BE2C (cell line): ENCODE measurements at regions not wholly inside any gene's neighbourhood (a gene's known extent, or its start where the extent isn't known, plus 50 kb on each side); places are given as distances from the start of the nearest gene placed in this dataset.
"Not testable (repeated sequence)": the region's sequence is repeated elsewhere in the genome, so short reads cannot be mapped to it uniquely, and the experiment has no call there.

ENCODE experiments used
- DNase-seq: peaks from one replicate; pipeline ENCODE4 v3.0.0-alpha.2; 2020
- H3K27me3 ChIP-seq: fragments of 250-450 bp; sonication (Bioruptor Pico); 2 replicates; pipeline ENCODE4 v1.5.1; 2020; ENCODE audit warnings: mild to moderate bottlenecking
- H3K36me3 ChIP-seq: fragments of 250-450 bp; sonication (Bioruptor Pico); 2 replicates; pipeline ENCODE4 v1.5.1; 2020; ENCODE audit warnings: mild to moderate bottlenecking
- H3K4me1 ChIP-seq: fragments of 250-450 bp; sonication (Bioruptor Pico); 2 replicates; pipeline ENCODE4 v1.5.1; 2020
- H3K4me3 ChIP-seq: 2 replicates; pipeline ENCODE4 v1.5.1; 2011; ENCODE audit warnings: low read depth, low read length
- H3K9me3 ChIP-seq: fragments of 250-450 bp; sonication (Bioruptor Pico); 2 replicates; pipeline ENCODE4 v1.5.1; 2020
- CTCF ChIP-seq: IDR thresholded peaks from 2 replicates; pipeline ENCODE4 v1.5.1; 2012; ENCODE audit warnings: mild to moderate bottlenecking, low read depth, low read length

GRCh38 chr16:72637306-72637705 is 410.6 kb downstream of the ZFHX3 start:
- no peak overlapping the region for H3K4me3 ChIP-seq
- H3K27me3 ChIP-seq = no peaks in the 10 kb centered on the region
- 0 out of 2 replicates have a peak, but pooled peaks cover 3% of the 10 kb centered on the region for H3K4me1 ChIP-seq
- no peak for TF ChIP-seq CTCF
- H3K36me3 ChIP-seq = no peaks in the 10 kb centered on the region
- DNase-seq = no peak
- H3K9me3 ChIP-seq = peaks cover 3% of the 10 kb centered on the region

DNA sequence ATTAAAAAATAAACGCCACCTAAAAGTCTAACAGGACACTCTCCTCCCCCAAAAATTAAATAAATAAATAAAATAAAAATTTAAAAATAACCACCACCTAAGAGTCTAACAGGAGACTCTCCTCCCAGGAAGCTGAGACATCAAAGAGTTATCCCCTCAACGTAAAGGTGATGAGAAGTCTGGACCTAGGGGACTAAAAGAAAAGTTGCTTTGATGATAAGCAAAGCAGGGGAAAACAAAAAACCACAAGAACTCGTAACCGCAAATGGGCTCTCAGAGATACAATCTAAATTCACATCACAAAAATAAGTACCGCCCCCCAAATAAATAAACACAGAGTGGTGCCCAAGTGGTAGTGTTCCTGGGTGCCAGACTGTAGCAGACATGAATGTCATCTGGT is 412.2 kb downstream of the ZFHX3 start:
- Histone ChIP-seq H3K27me3 (no peaks in the 10 kb centered on the region), H3K4me3 (no peak overlapping the region), H3K36me3 (no peaks in the 10 kb centered on the region), H3K4me1 (0 out of 2 replicates have a peak, but pooled peaks cover 3% of the 10 kb centered on the region), H3K9me3 (peaks cover 3% of the 10 kb centered on the region)
- DNase-seq = no peak
- TF ChIP-seq CTCF = no peak

DNA sequence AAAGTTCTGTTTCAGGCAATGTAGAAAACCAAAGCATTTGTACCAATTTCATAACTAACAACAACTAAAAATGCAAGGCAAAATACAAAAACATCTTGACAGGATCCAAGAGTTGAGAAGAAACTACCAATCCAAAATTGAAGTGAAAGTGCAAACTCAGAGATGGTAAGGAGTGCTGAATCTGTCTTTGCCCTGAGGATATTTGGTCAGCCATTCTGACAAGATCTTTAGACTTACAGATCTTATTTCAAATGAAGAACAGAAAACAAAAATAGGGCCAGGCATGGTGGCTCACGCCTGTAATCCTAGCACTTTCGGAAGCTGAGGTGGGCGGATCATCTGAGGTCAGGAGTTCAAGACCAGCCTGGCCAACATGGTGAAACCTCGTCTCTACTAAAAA is 412.8 kb downstream of the ZFHX3 start:
- no peak overlapping the region for H3K4me3 ChIP-seq
- no peak for TF ChIP-seq CTCF
- H3K4me1 ChIP-seq = 0 out of 2 replicates have a peak, but pooled peaks cover 3% of the 10 kb centered on the region
- peaks cover 3% of the 10 kb centered on the region for H3K9me3 ChIP-seq
- no peaks in the 10 kb centered on the region for H3K36me3 ChIP-seq
- DNase-seq = no peak
- H3K27me3 ChIP-seq = no peaks in the 10 kb centered on the region

DNA sequence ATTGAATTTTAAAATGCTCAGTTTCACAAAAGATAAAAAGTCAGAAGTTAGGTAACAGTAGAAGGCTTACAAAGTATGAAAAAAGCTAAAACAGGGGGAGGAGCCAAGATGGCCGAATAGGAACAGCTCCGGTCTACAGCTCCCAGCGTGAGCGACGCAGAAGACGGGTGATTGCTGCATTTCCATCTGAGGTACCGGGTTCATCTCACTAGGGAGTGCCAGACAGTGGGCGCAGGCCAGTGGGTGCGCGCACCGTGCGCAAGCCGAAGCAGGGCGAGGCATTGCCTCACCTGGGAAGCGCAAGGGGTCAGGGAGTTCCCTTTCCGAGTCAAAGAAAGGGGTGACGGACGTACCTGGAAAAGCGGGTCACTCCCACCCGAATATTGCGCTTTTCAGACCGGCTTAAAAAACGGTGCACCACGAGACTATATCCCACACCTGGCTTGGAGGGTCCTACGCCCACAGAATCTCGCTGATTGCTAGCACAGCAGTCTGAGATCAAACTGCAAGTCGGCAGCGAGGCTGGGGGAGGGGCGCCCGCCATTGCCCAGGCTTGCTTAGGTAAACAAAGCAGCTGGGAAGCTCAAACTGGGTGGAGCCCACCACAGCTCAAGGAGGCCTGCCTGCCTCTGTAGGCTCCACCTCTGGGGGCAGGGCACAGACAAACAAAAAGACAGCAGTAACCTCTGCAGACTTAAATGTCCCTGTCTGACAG is 420.6 kb downstream of the ZFHX3 start:
- H3K4me1 ChIP-seq, H3K9me3 ChIP-seq, DNase-seq, H3K36me3 ChIP-seq, H3K4me3 ChIP-seq, H3K27me3 ChIP-seq: not testable (repeated sequence)

GRCh38 chr16:72626623-72627022 is 421.3 kb downstream of the ZFHX3 start:
- no peak overlapping the region for H3K4me3 ChIP-seq
- no peaks in the 10 kb centered on the region for H3K27me3 ChIP-seq
- no peak for DNase-seq
- no peak for TF ChIP-seq CTCF
- H3K36me3 ChIP-seq = no peaks in the 10 kb centered on the region
- no peaks in the 10 kb centered on the region for H3K9me3 ChIP-seq
- H3K4me1 ChIP-seq = no peaks in the 10 kb centered on the region

DNA sequence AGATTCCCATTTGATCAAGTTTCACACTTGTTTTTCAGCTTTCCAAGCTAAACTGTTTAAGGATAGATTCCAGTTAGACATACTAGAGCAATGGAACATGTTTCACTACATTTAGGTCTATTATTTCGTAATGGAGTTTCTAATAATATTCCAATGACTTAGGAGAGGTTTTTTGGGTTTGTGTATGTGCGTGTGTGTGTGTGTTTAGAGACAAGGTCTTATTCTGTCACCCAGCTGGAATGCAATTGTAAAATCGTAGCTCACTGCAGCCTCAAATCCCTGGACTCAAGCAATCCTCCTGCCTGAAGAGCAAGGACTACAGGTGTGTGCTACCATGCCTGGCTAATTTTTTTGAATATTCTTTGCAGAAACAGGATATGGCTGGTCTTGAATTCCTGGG is 426.3 kb downstream of the ZFHX3 start:
- no peak for DNase-seq
- Histone ChIP-seq H3K36me3 (no peaks in the 10 kb centered on the region), H3K9me3 (no peaks in the 10 kb centered on the region), H3K4me3 (no peak overlapping the region), H3K27me3 (no peaks in the 10 kb centered on the region), H3K4me1 (no peaks in the 10 kb centered on the region)
- no peak for TF ChIP-seq CTCF
